ENCODE measurements at regions not wholly inside any gene's neighbourhood (a gene's known extent, or its start where the extent isn't known, plus 50 kb on each side); places are given as distances from the start of the nearest gene placed in this dataset.

- no peaks in the 10 kb centered on the region for H3K27me3 ChIP-seq (ENCODE audit: control insufficient read depth in 4 of 4, insufficient read depth in 4 of 4, low read length in 3 of 4)
- DNase-seq (ENCODE audit: low spot score) = no peak
- no peak overlapping the region for H3K27ac ChIP-seq (ENCODE audit: low read depth in 1 of 2, low read length in 2 of 2)
- H3K9me3 ChIP-seq (ENCODE audit: control insufficient read depth in 4 of 4, low read length in 3 of 4) = no peaks in the 10 kb centered on the region
- no peak overlapping the region for H3K4me3 ChIP-seq (ENCODE audit: low read depth in 1 of 3, low read length in 3 of 3)
- H3K36me3 ChIP-seq (ENCODE audit: control insufficient read depth in 4 of 4, insufficient read depth in 3 of 4, low read depth in 1 of 4, low read length in 3 of 4) = no peaks in the 10 kb centered on the region
- no peak overlapping the region for H3K9ac ChIP-seq (ENCODE audit: low read depth in 1 of 2, low read length in 2 of 2)
- H3K4me1 ChIP-seq (ENCODE audit: control insufficient read depth in 4 of 4, insufficient read depth in 4 of 4, low read length in 3 of 4) = no peaks in the 10 kb centered on the region
- TF ChIP-seq ZBTB33 (IDR thresholded peaks at IDR 0.05) = no peak
- TF ChIP-seq EGR1 (IDR thresholded peaks at IDR 0.05; ENCODE audit: low read depth in 2 of 2) = no peak
- WGBS = 90% methylated on average over 4 of the region's 4 CpGs
Measured at GRCh38 chr18:68104036-68104435, 587.5 kb upstream of the DSEL start.

GRCh38 chr18:68103561-68103960 lies 587.0 kb upstream of the DSEL start:
- TF ChIP-seq GABPA (IDR thresholded peaks at IDR 0.05 in 1 of 2, conservative IDR thresholded peaks at IDR 0.05 in 1 of 2) (no peak), REST (IDR thresholded peaks at IDR 0.05) (no peak), ATF3 (IDR thresholded peaks at IDR 0.05) (no peak), FOXA1 (IDR thresholded peaks at IDR 0.05) (no peak), TAF1 (conservative IDR thresholded peaks at IDR 0.05) (no peak), JUND (IDR thresholded peaks at IDR 0.05) (no peak), ZBTB33 (IDR thresholded peaks at IDR 0.05) (no peak), NR2F2 (IDR thresholded peaks at IDR 0.05) (no peak), HNF4G (IDR thresholded peaks at IDR 0.05) (no peak), FOXA2 (IDR thresholded peaks at IDR 0.05) (no peak), YY1 (IDR thresholded peaks at IDR 0.05) (no peak)
- H3K4me1 ChIP-seq (ENCODE audit: control insufficient read depth in 4 of 4, insufficient read depth in 4 of 4, low read length in 3 of 4) = no peaks in the 10 kb centered on the region
- no peak overlapping the region for H3K27ac ChIP-seq (ENCODE audit: low read depth in 1 of 2, low read length in 2 of 2)
- DNase-seq (ENCODE audit: low spot score) = no peak
- no peaks in the 10 kb centered on the region for H3K9me3 ChIP-seq (ENCODE audit: control insufficient read depth in 4 of 4, low read length in 3 of 4)
- H3K36me3 ChIP-seq (ENCODE audit: control insufficient read depth in 4 of 4, insufficient read depth in 3 of 4, low read depth in 1 of 4, low read length in 3 of 4) = no peaks in the 10 kb centered on the region
- H3K4me3 ChIP-seq (ENCODE audit: low read depth in 1 of 3, low read length in 3 of 3) = no peak overlapping the region
- H3K27me3 ChIP-seq (ENCODE audit: control insufficient read depth in 4 of 4, insufficient read depth in 4 of 4, low read length in 3 of 4) = no peaks in the 10 kb centered on the region
- H3K9ac ChIP-seq (ENCODE audit: low read depth in 1 of 2, low read length in 2 of 2) = no peak overlapping the region
- 58% methylated on average over 2 of the region's 2 CpGs for WGBS

Data from liver (tissue), 7 donors.